Ovary (tissue), 3 donors: ENCODE measurements at regions not wholly inside any gene's neighbourhood (a gene's known extent, or its start where the extent isn't known, plus 50 kb on each side); places are given as distances from the start of the nearest gene placed in this dataset.

ENCODE experiments used
- EP300 ChIP-seq: sonication (generic); formaldehyde crosslinking; IDR thresholded peaks from one replicate; pipeline ENCODE4 v1.6.1; 2017; ENCODE audit warnings: antibody characterized with exemption
- POLR2A ChIP-seq: fragments of 450-650 bp; IDR thresholded peaks from one replicate; pipeline ENCODE4 v1.6.1; 2017; ENCODE audit warnings: antibody characterized with exemption, mild to moderate bottlenecking, moderate library complexity
- TF ChIP-seq, protein P1 (sequence below), 3 donors: fragments of 450-650 bp in 2 of 3; fragments of 200-600 bp in 1 of 3; IDR thresholded peaks; one replicate each; pipeline versions ENCODE4 v1.5.1 to v1.8.0; 2016 to 2022; ENCODE audit warnings: antibody characterized with exemption in 3 of 3, mild to moderate bottlenecking in 1 of 3
- donor health status: DM: no; HTN: no; CAD: no.

DNA sequence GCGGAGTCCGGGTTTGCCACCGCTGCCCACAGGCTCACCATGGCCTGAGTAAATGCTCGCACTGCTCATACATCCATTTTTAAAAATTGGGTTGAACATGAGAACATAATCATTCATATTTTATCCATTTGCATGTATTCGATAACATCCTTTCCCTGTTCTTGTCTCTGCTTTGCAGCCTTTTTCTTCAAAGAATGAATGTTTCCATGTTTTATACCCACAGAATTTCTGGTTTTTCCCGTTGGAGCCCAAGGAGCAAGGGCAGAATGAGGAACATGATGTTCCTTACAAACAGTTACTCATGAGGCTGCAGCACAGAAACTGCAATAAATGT, 146.5 kb downstream of the CCDC74A start:
- TF ChIP-seq, protein P1, sequence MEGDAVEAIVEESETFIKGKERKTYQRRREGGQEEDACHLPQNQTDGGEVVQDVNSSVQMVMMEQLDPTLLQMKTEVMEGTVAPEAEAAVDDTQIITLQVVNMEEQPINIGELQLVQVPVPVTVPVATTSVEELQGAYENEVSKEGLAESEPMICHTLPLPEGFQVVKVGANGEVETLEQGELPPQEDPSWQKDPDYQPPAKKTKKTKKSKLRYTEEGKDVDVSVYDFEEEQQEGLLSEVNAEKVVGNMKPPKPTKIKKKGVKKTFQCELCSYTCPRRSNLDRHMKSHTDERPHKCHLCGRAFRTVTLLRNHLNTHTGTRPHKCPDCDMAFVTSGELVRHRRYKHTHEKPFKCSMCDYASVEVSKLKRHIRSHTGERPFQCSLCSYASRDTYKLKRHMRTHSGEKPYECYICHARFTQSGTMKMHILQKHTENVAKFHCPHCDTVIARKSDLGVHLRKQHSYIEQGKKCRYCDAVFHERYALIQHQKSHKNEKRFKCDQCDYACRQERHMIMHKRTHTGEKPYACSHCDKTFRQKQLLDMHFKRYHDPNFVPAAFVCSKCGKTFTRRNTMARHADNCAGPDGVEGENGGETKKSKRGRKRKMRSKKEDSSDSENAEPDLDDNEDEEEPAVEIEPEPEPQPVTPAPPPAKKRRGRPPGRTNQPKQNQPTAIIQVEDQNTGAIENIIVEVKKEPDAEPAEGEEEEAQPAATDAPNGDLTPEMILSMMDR (IDR thresholded peaks at IDR 0.05) = no peak
- TF ChIP-seq POLR2A (no peak), EP300 (no peak)
